Osteoblast (primary cell): ENCODE measurements at regions not wholly inside any gene's neighbourhood (a gene's known extent, or its start where the extent isn't known, plus 50 kb on each side); places are given as distances from the start of the nearest gene placed in this dataset.

Experiments used
- DNase-seq: peaks from one replicate; pipeline ENCODE4 v3.0.0; 2011; ENCODE audit warnings: low spot score, mixed read lengths; ENCODE audit not compliant: insufficient read length; ENCODE audit errors: missing footprints
- H2AFZ ChIP-seq: 2 replicates; pipeline ENCODE4 v1.6.0; 2011; ENCODE audit warnings: mild to moderate bottlenecking, low read length
- H3K27ac ChIP-seq: 2 replicates; pipeline ENCODE4 v1.5.1; 2011; ENCODE audit warnings: mild to moderate bottlenecking, low read depth, low read length, moderate library complexity
- H3K27me3 ChIP-seq: 2 replicates; pipeline ENCODE4 v1.6.0; 2012; ENCODE audit warnings: mild to moderate bottlenecking, control low read depth, inconsistent platforms, low read length, moderate library complexity; ENCODE audit not compliant: insufficient read depth
- H3K36me3 ChIP-seq: 2 replicates; pipeline ENCODE4 v1.5.1; 2011; ENCODE audit warnings: mild to moderate bottlenecking, low read length, control low read depth, moderate library complexity; ENCODE audit not compliant: insufficient read depth
- H3K4me1 ChIP-seq: 2 replicates; pipeline ENCODE4 v1.5.1; 2011; ENCODE audit warnings: mild to moderate bottlenecking, low read length, control low read depth, moderate library complexity; ENCODE audit not compliant: insufficient read depth
- H3K4me2 ChIP-seq: 2 replicates; pipeline ENCODE4 v1.6.0; 2011; ENCODE audit warnings: mild to moderate bottlenecking, low read length; ENCODE audit not compliant: insufficient read depth
- H3K4me3 ChIP-seq: fragments of 200-600 bp; sonication (generic); 3 replicates; pipeline ENCODE4 v1.5.1; 2012; ENCODE audit warnings: mild to moderate bottlenecking, low read length, inconsistent platforms; ENCODE audit not compliant: insufficient read depth
- H3K79me2 ChIP-seq: 2 replicates; pipeline ENCODE4 v1.6.0; 2012; ENCODE audit warnings: mild to moderate bottlenecking, low read length, control low read depth, inconsistent platforms; ENCODE audit not compliant: insufficient read depth
- H3K9me3 ChIP-seq: 2 replicates; pipeline ENCODE4 v1.5.1; 2011; ENCODE audit warnings: low read depth, low read length, control low read depth
- H4K20me1 ChIP-seq: 2 replicates; pipeline ENCODE4 v1.6.0; 2012; ENCODE audit warnings: mild to moderate bottlenecking, low read length, control low read depth; ENCODE audit not compliant: insufficient read depth
- CTCF ChIP-seq: IDR thresholded peaks from 2 replicates; pipeline ENCODE4 v1.5.1; 2011; ENCODE audit warnings: mild to moderate bottlenecking, low read depth, low read length, moderate library complexity; ENCODE audit errors: extremely low read depth

GRCh38 chr20:24096264-24096663 lies 107.7 kb upstream of the GGTLC1 start:
- Histone ChIP-seq H3K4me3 (no peak overlapping the region), H3K27ac (no peak overlapping the region), H4K20me1 (no peaks in the 10 kb centered on the region), H3K27me3 (peaks cover 20% of the 10 kb centered on the region), H3K9me3 (no peaks in the 10 kb centered on the region), H3K79me2 (no peaks in the 10 kb centered on the region), H3K4me1 (peaks cover 23% of the 10 kb centered on the region), H2AFZ (no peak overlapping the region), H3K36me3 (no peaks in the 10 kb centered on the region), H3K4me2 (no peak overlapping the region)
- TF ChIP-seq CTCF: no peak
- DNase-seq: no peak

DNA sequence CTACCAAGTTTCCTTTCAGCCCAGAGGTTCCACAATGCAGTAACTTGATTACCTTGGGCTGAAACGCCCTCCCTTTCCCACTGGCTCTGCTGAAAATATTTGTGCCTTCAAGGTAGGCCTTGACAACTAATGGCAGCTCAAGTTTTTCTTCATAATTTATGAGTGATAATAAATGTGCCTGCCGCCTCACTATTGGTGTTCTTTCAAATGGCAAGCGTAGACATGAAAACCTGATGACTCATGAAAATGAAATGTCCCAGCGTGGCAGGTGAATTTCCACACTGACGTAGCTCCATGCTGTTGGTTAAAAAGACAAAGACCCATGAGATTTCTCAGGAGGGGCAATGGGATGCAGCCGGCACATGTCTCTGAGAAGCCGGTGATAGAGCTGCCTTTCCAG lies 107.2 kb upstream of the GGTLC1 start:
- Histone ChIP-seq H3K9me3 (no peaks in the 10 kb centered on the region), H4K20me1 (no peaks in the 10 kb centered on the region), H3K27ac (no peak overlapping the region), H3K36me3 (no peaks in the 10 kb centered on the region), H3K27me3 (peaks cover 20% of the 10 kb centered on the region), H2AFZ (no peak overlapping the region), H3K4me3 (no peak overlapping the region), H3K4me2 (no peak overlapping the region), H3K79me2 (no peaks in the 10 kb centered on the region), H3K4me1 (peaks cover 23% of the 10 kb centered on the region)
- TF ChIP-seq CTCF: no peak
- DNase-seq: no peak

- Histone ChIP-seq H3K27ac (no peak overlapping the region), H3K36me3 (no peaks in the 10 kb centered on the region), H3K4me3 (no peak overlapping the region), H3K27me3 (peaks cover 20% of the 10 kb centered on the region), H3K4me1 (peaks cover 20% of the 10 kb centered on the region), H3K9me3 (no peaks in the 10 kb centered on the region), H3K4me2 (no peak overlapping the region), H4K20me1 (no peaks in the 10 kb centered on the region), H3K79me2 (no peaks in the 10 kb centered on the region), H2AFZ (no peak overlapping the region)
- DNase-seq: no peak
- TF ChIP-seq CTCF: no peak
Measured at GRCh38 chr20:24095303-24095702, 106.7 kb upstream of the GGTLC1 start.

DNA sequence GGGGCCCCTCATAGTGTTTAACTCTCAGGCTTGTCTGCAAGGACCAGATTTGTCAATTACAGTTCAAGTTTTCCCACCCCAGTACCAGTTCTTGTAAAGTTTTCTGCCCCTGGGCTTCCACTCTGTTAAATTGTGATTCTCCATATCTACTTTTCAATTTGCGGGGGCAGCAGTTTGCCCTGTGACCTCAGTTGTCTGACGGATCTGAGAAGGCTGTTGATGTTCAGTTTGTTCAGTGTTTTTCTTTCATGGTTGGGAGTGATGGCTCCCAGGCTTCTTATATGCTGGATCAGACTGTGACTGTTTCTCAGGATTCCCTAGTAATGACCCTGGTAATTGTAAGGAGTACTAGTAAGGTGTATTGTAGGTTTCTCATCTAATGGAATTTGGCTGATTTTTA lies 101.0 kb upstream of the GGTLC1 start:
- no peaks in the 10 kb centered on the region for H3K79me2 ChIP-seq
- DNase-seq: no peak
- H3K36me3 ChIP-seq: no peaks in the 10 kb centered on the region
- H3K4me1 ChIP-seq: no peaks in the 10 kb centered on the region
- H3K27me3 ChIP-seq: peaks cover 2% of the 10 kb centered on the region
- no peak for TF ChIP-seq CTCF
- no peak overlapping the region for H3K27ac ChIP-seq
- H3K9me3 ChIP-seq: no peaks in the 10 kb centered on the region
- no peak overlapping the region for H3K4me3 ChIP-seq
- H3K4me2 ChIP-seq: no peak overlapping the region
- H2AFZ ChIP-seq: no peak overlapping the region
- no peaks in the 10 kb centered on the region for H4K20me1 ChIP-seq
